NCI-H2196 (cell line): ENCODE measurements at regions not wholly inside any gene's neighbourhood (a gene's known extent, or its start where the extent isn't known, plus 50 kb on each side); places are given as distances from the start of the nearest gene placed in this dataset.

Experiments used
- DNase-seq: peaks from one replicate; lab custom pipeline; 2025; ENCODE audit not compliant: unreplicated experiment; lab: John Stamatoyannopoulos, UW

GRCh38 chr2:56444339-56444738, 260.5 kb downstream of the CCDC85A start:
- peak; percentile 0 for DNase-seq

GRCh38 chr2:56448403-56449001, 264.7 kb downstream of the CCDC85A start:
- no peak for DNase-seq

GRCh38 chr2:56449002-56449431, 265.2 kb downstream of the CCDC85A start:
- no peak for DNase-seq

- DNase-seq: no peak
Observed at GRCh38 chr2:56449449-56449860, 265.7 kb downstream of the CCDC85A start.

GRCh38 chr2:56450047-56450446, 266.3 kb downstream of the CCDC85A start:
- DNase-seq: no peak

GRCh38 chr2:56450772-56451171, 267.0 kb downstream of the CCDC85A start:
- DNase-seq: no peak

- no peak for DNase-seq
Observed at GRCh38 chr2:56455642-56456041, 271.9 kb downstream of the CCDC85A start.

- no peak for DNase-seq
Observed at GRCh38 chr2:56456791-56457190, 273.0 kb downstream of the CCDC85A start.

GRCh38 chr2:56460508-56460907, 276.7 kb downstream of the CCDC85A start:
- DNase-seq: no peak

- DNase-seq: no peak
Observed at GRCh38 chr2:56464066-56464465, 280.3 kb downstream of the CCDC85A start.

- DNase-seq: no peak
Observed at GRCh38 chr2:56464613-56465012, 280.8 kb downstream of the CCDC85A start.

- DNase-seq: no peak
Observed at GRCh38 chr2:56465491-56465890, 281.7 kb downstream of the CCDC85A start.

GRCh38 chr2:56473524-56473923, 289.7 kb downstream of the CCDC85A start:
- no peak for DNase-seq

- DNase-seq: no peak
Observed at GRCh38 chr2:56474412-56475158, 290.8 kb downstream of the CCDC85A start.

- no peak for DNase-seq
Observed at GRCh38 chr2:56475191-56475590, 291.4 kb downstream of the CCDC85A start.

GRCh38 chr2:56476509-56477071, 292.8 kb downstream of the CCDC85A start:
- DNase-seq: no peak

GRCh38 chr2:56478027-56478426, 294.2 kb downstream of the CCDC85A start:
- DNase-seq: no peak

GRCh38 chr2:56483081-56483480, 299.3 kb downstream of the CCDC85A start:
- no peak for DNase-seq

- DNase-seq: no peak
Observed at GRCh38 chr2:56484906-56485305, 301.1 kb downstream of the CCDC85A start.

- DNase-seq: no peak
Observed at GRCh38 chr2:56500317-56500716, 316.5 kb downstream of the CCDC85A start.

- no peak for DNase-seq
Observed at GRCh38 chr2:56502616-56503015, 318.8 kb downstream of the CCDC85A start.

- no peak for DNase-seq
Observed at GRCh38 chr2:56505885-56506284, 322.1 kb downstream of the CCDC85A start.
